ENCODE measurements at regions not wholly inside any gene's neighbourhood (a gene's known extent, or its start where the extent isn't known, plus 50 kb on each side); places are given as distances from the start of the nearest gene placed in this dataset.
"Not testable (repeated sequence)": the region's sequence is repeated elsewhere in the genome, so short reads cannot be mapped to it uniquely, and the experiment has no call there.

DNA sequence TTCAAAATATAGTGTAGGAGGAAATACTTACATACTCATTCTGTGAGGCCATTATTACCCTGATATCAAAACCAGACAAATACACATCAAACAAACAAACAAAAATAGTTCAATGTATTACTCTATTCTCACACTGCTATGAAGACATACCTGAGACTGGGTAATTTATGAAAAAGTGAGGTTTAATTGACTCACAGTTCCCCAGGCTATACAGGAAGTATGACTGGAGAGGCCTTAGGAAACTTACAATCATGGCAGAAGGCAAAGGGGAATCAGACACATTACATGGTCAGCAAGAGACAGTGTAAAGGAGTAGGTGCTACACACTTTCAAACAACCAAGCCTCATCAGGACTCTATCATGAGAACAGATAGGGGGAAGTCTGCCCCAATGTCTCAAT is 1023.2 kb downstream of the TMTC2 start:
- TF ChIP-seq, protein P1, sequence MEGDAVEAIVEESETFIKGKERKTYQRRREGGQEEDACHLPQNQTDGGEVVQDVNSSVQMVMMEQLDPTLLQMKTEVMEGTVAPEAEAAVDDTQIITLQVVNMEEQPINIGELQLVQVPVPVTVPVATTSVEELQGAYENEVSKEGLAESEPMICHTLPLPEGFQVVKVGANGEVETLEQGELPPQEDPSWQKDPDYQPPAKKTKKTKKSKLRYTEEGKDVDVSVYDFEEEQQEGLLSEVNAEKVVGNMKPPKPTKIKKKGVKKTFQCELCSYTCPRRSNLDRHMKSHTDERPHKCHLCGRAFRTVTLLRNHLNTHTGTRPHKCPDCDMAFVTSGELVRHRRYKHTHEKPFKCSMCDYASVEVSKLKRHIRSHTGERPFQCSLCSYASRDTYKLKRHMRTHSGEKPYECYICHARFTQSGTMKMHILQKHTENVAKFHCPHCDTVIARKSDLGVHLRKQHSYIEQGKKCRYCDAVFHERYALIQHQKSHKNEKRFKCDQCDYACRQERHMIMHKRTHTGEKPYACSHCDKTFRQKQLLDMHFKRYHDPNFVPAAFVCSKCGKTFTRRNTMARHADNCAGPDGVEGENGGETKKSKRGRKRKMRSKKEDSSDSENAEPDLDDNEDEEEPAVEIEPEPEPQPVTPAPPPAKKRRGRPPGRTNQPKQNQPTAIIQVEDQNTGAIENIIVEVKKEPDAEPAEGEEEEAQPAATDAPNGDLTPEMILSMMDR (IDR thresholded peaks at IDR 0.05; ENCODE audit: low read length), result no peak
- TF ChIP-seq EZH2 (IDR thresholded peaks at IDR 0.05; ENCODE audit: borderline replicate concordance, low read length), result no peak
- no peaks in the 10 kb centered on the region for H3K4me1 ChIP-seq (ENCODE audit: insufficient read depth, low read length, severe bottlenecking)
- H4K20me1 ChIP-seq (ENCODE audit: insufficient read depth, low read length), result no peaks in the 10 kb centered on the region
- H3K27ac ChIP-seq (ENCODE audit: low read depth, low read length, poor library complexity, severe bottlenecking), result no peak overlapping the region
- no peak overlapping the region for H2AFZ ChIP-seq (ENCODE audit: low read length)
- H3K79me2 ChIP-seq (ENCODE audit: insufficient read depth, low read length), result no peaks in the 10 kb centered on the region
- H3K9ac ChIP-seq (ENCODE audit: low read length), result no peak overlapping the region
- no peaks in the 10 kb centered on the region for H3K9me2 ChIP-seq (ENCODE audit: low read depth, low read length)
- H3K4me3 ChIP-seq (ENCODE audit: low read depth, low read length, poor library complexity, severe bottlenecking), result no peak overlapping the region
- no peaks in the 10 kb centered on the region; the same call in 1 of the 2 replicates for H3K9me3 ChIP-seq (ENCODE audit: low read length)
- no peaks in the 10 kb centered on the region for H3F3A ChIP-seq (ENCODE audit: insufficient read depth, low read length)
- no peaks in the 10 kb centered on the region for H3K27me3 ChIP-seq (ENCODE audit: insufficient read depth, low read length)
- no peaks in the 10 kb centered on the region for H3K36me3 ChIP-seq (ENCODE audit: insufficient read depth, low read length)
- no peak overlapping the region for H3K4me2 ChIP-seq (ENCODE audit: low read length)

DNA sequence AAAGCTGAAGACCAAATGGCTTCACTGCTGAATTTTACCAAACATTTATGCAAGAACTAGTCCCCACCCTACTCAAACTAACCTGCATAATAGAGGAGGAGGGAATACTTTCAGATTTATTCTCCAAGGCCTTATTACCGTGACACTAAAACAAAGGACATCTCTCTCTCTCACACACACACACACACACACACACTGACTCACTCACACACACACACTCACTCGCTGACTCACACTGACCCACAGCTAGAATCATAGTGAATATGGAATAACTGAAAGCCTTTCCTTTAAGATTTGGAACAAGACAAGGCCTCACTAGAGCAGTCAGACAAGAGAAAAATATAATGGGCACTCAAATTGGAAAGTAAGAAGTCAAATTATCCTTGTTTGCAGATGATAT is 1014.1 kb downstream of the TMTC2 start:
- H2AFZ ChIP-seq (ENCODE audit: low read length), result no peak overlapping the region
- no peaks in the 10 kb centered on the region for H3K4me1 ChIP-seq (ENCODE audit: insufficient read depth, low read length, severe bottlenecking)
- H3K27me3 ChIP-seq (ENCODE audit: insufficient read depth, low read length), result no peaks in the 10 kb centered on the region
- TF ChIP-seq EZH2 (IDR thresholded peaks at IDR 0.05; ENCODE audit: borderline replicate concordance, low read length), result no peak
- TF ChIP-seq, protein P1 (IDR thresholded peaks at IDR 0.05; ENCODE audit: low read length), result no peak
- H3K79me2 ChIP-seq (ENCODE audit: insufficient read depth, low read length), result no peaks in the 10 kb centered on the region
- no peak overlapping the region for H3K9ac ChIP-seq (ENCODE audit: low read length)
- H4K20me1 ChIP-seq (ENCODE audit: insufficient read depth, low read length), result no peaks in the 10 kb centered on the region
- no peaks in the 10 kb centered on the region for H3F3A ChIP-seq (ENCODE audit: insufficient read depth, low read length)
- H3K27ac ChIP-seq (ENCODE audit: low read depth, low read length, poor library complexity, severe bottlenecking), result no peak overlapping the region
- no peaks in the 10 kb centered on the region for H3K9me2 ChIP-seq (ENCODE audit: low read depth, low read length)
- no peak overlapping the region for H3K4me3 ChIP-seq (ENCODE audit: low read depth, low read length, poor library complexity, severe bottlenecking)
- no peak overlapping the region for H3K4me2 ChIP-seq (ENCODE audit: low read length)
- no peaks in the 10 kb centered on the region for H3K9me3 ChIP-seq (ENCODE audit: low read length)
- no peaks in the 10 kb centered on the region for H3K36me3 ChIP-seq (ENCODE audit: insufficient read depth, low read length)

DNA sequence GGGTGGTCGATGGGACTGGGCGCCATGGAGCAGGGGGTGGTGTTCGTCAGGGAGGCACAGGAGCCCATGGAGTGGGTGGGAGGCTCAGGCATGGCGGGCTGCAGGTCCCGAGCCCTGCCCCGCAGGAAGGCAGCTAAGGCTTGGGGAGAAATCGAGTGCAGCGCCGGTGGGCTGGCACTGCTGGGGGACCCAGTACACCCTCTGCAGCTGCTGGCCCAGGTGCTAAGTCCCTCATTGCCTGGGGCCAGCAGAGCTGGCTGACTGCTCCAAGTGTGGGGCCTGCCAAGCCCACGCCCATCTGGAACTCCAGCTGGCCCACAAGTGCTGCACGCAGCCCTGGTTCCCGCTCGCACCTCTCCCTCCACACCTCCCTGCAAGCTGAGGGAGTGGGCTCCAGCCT is 1009.6 kb downstream of the TMTC2 start:
- H3K9me3 ChIP-seq (ENCODE audit: low read length); H3K36me3 ChIP-seq (ENCODE audit: insufficient read depth, low read length); H4K20me1 ChIP-seq (ENCODE audit: insufficient read depth, low read length); H3K27me3 ChIP-seq (ENCODE audit: insufficient read depth, low read length); H2AFZ ChIP-seq (ENCODE audit: low read length); H3K27ac ChIP-seq (ENCODE audit: low read depth, low read length, poor library complexity, severe bottlenecking); H3K4me3 ChIP-seq (ENCODE audit: low read depth, low read length, poor library complexity, severe bottlenecking); H3K4me1 ChIP-seq (ENCODE audit: insufficient read depth, low read length, severe bottlenecking); H3K79me2 ChIP-seq (ENCODE audit: insufficient read depth, low read length); H3F3A ChIP-seq (ENCODE audit: insufficient read depth, low read length); H3K9me2 ChIP-seq (ENCODE audit: low read depth, low read length); H3K4me2 ChIP-seq (ENCODE audit: low read length); H3K9ac ChIP-seq (ENCODE audit: low read length): not testable (repeated sequence)

DNA sequence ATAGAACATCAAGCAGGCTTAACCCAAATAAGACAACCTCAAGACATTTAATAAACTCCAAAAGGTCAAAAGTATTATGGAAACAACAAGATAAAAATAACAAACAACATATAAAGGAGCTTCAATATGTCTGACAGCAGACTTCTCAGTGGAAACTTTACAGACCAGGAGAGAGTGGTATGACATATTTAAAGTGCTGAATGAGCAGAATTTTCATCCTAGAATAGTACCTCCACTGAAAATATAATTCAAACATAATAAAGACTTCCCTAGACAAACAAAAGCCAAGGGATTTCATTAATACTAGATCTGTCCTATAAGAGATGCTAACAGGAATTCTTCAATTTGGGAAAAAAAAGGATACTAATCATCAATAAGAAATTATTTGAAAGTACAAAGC is 1005.0 kb downstream of the TMTC2 start:
- no peaks in the 10 kb centered on the region for H3K4me1 ChIP-seq (ENCODE audit: insufficient read depth, low read length, severe bottlenecking)
- no peak overlapping the region for H2AFZ ChIP-seq (ENCODE audit: low read length)
- TF ChIP-seq, protein P1 (IDR thresholded peaks at IDR 0.05; ENCODE audit: low read length), result no peak
- TF ChIP-seq EZH2 (IDR thresholded peaks at IDR 0.05; ENCODE audit: borderline replicate concordance, low read length), result no peak
- H4K20me1 ChIP-seq (ENCODE audit: insufficient read depth, low read length), result no peaks in the 10 kb centered on the region
- H3K4me2 ChIP-seq (ENCODE audit: low read length), result no peak overlapping the region
- H3K9ac ChIP-seq (ENCODE audit: low read length), result no peak overlapping the region
- H3K36me3 ChIP-seq (ENCODE audit: insufficient read depth, low read length), result no peaks in the 10 kb centered on the region
- H3K9me2 ChIP-seq (ENCODE audit: low read depth, low read length), result no peaks in the 10 kb centered on the region
- H3K27me3 ChIP-seq (ENCODE audit: insufficient read depth, low read length), result no peaks in the 10 kb centered on the region
- no peaks in the 10 kb centered on the region for H3K9me3 ChIP-seq (ENCODE audit: low read length)
- H3K4me3 ChIP-seq (ENCODE audit: low read depth, low read length, poor library complexity, severe bottlenecking), result no peak overlapping the region
- no peaks in the 10 kb centered on the region for H3K79me2 ChIP-seq (ENCODE audit: insufficient read depth, low read length)
- H3K27ac ChIP-seq (ENCODE audit: low read depth, low read length, poor library complexity, severe bottlenecking), result no peak overlapping the region
- H3F3A ChIP-seq (ENCODE audit: insufficient read depth, low read length), result no peaks in the 10 kb centered on the region
